GM18868 (cell line): ENCODE measurements at regions not wholly inside any gene's neighbourhood (a gene's known extent, or its start where the extent isn't known, plus 50 kb on each side); places are given as distances from the start of the nearest gene placed in this dataset.
"Not testable (repeated sequence)": the region's sequence is repeated elsewhere in the genome, so short reads cannot be mapped to it uniquely, and the experiment has no call there.

Experiments
- ATAC-seq: cut with Tn5 transposase; IDR thresholded peaks from one replicate; pipeline ENCODE4 v1.9.1; 2021; ENCODE audit warnings: mild to moderate bottlenecking, moderate library complexity; ENCODE audit not compliant: unreplicated experiment

DNA sequence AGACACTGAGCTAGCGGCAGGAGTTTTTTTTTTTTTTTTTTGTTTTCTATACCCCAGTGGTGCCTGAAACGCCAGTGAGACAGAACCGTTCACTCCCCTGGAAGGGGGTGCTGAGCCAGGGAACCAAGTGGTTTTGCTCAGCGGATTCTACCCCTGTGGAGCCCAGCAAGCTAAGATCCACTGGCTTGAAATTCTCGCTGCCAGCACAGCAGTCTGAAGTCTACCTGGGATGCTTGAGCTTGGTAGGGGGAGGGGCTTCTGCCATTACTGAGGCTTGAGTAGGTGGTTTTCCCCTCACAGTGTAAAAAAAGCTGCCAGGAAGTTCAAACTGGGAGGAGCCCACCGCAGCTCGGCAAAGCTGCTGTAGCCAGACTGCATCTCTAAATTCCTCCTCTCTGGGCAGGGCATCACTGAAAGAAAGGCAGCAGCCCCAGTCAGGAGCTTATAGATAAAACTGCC is 173.0 kb downstream of the DMAC1 start:
- not testable (repeated sequence) for ATAC-seq

DNA sequence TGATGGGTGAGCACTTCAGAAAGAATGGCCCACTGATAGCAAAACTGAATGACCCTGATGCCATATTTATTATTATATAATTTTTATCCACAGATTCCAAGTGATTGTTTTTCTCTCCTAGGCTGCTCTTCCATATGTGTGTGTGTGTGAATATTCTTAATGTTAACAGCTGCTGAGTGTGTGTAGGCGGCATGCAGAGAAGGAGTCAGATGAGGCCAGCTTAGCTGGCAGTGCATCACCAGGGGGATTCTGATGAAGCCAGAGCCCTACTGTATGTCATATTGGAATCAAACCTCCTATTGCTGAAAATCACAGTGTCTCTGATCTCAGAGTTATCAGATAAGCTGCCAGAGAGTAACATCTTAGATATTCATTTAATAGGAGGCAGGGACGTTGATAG is 177.1 kb downstream of the DMAC1 start:
- no peak for ATAC-seq

GRCh38 chr9:7615344-7615743 is 184.2 kb downstream of the DMAC1 start:
- ATAC-seq = no peak

GRCh38 chr9:7613931-7614330 is 185.6 kb downstream of the DMAC1 start:
- ATAC-seq = no peak

DNA sequence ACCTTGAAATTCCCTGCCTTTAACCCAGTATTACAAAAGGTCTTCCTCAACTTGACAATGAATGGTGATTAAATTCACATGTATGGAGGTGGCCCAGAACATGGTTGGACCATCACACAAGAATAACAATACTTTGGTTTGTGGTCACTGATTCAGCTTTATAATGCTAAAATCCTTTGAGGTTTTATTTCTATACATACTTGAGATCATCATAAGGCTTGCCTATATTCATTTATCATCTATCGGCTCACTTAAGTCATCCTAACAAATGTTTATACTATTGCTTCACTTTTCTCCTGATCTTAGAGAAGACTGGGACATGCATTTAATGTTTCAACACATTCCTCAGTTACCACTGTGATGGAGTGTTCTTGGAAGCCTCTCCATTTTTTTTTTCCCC is 191.3 kb downstream of the DMAC1 start:
- ATAC-seq = no peak

- no peak for ATAC-seq
Measured at GRCh38 chr9:7607421-7607820, 192.2 kb downstream of the DMAC1 start.

- ATAC-seq = no peak
Measured at GRCh38 chr9:7606591-7606990, 193.0 kb downstream of the DMAC1 start.

- ATAC-seq = no peak
Measured at GRCh38 chr9:7601739-7602138, 197.8 kb downstream of the DMAC1 start.

DNA sequence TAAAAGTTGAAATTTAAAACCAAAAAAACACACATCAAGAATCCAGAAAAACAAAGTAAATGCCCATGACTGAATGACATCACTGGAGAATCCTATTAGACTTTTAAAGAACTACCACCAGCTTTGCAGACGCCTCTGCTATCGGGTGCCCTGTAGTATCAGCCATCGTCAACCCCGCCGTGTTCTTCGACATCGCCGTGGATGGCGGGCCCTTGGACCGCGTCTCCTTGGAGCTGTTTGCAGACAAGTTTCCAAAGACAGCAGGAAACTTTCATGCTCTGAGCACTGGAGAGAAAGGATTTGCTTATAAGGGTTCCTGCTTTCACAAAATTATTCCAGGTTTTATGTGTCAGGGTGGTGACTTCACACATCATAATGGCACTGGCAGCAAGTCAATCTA is 201.9 kb downstream of the DMAC1 start:
- ATAC-seq = no peak

DNA sequence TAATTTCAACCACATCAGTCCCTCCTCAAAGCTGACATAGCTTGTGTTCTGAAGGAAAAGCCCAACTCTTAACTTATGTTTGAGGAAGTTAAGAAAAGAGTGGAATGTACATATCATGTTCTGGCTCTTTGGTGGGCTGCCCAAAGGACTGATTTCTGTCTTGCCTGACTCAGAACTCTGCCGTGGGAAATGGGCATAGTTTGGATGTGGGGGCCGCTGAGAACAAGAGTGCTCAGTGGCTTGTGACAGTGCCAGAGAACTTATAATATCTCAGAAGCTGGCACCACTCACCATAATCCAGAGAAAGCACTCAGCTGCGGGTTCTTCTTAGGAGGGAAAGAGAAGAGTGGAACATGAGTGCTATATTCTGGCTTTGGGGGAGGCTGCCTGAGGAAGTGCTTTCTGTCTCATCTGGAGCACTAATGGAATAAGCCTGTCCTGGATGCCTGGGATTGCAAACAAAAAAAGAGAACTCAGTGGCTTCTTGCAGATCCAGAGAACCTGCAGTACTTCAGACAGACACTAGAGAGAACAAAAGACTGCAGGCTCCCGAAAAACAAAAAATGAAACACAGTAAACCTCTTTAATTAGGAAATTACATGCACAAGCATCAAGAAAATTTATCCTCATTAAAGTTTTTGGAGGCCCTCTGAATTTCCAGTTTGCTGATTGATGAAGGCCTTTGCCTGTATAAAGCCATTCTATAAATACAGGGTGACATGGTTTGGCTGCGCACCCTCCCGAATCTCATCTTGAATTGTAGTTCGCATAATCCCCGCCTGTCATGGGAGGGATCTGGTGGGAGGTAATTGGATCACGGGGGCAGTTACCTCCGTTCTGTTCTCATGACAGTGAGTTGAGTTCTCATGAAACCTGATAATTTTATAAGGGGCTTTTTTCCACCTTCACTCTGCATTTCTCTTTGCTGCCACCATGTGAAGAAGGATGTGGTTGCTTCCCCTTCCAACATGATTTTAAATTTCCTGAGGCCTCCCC is 207.0 kb downstream of the DMAC1 start:
- ATAC-seq = no peak

GRCh38 chr9:7591501-7591900 is 208.1 kb downstream of the DMAC1 start:
- no peak for ATAC-seq

DNA sequence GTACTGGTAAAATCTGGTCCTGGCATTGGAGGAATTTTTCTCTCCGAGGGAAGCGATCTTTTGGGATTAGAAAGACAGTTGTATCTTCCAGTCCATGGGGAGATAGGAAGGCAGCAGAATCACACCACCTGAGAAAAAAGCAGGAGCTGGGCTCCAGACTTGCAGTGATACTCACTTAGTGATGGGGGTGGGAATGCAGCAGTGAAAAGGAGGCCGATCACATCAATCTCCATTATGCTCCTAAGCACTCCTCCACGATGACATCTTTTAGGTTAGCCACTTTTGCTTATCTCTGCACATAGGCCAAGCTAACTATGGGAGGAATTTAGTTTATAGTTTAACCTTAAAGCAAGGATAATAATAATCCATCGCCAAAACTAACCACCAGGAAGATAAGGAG is 219.0 kb downstream of the DMAC1 start:
- no peak for ATAC-seq

GRCh38 chr9:7579351-7579750 is 220.2 kb downstream of the DMAC1 start:
- ATAC-seq = no peak

- ATAC-seq = no peak
Measured at GRCh38 chr9:7578951-7579350, 220.6 kb downstream of the DMAC1 start.

DNA sequence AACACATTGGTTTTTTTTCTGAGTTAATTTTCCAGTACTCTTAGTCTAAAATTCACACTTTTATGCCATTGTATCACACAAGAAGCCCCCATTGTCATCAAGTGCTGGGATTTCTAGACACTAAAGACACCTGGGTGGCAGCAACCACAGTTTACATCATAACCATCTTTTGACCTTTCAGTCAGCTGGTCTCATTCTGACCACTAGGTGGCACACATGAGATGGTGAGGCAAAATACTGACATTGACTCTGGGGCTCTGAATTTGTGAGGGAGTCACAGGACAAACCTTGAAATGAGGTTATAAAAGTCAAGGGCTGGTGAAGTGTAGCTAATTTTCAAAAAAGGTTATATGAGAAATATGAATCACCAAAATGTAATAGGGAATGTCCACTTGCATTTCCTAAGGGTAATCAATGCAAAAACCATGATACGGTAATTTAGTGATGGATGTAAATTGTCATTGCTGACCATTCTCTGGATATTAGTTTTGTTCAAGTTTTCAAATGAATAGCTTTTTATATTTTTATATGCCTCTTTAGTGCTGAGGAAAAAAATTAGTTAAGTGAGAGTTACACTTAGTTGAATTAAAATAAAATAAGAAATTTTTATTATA is 229.4 kb downstream of the DMAC1 start:
- peak; percentile 98 for ATAC-seq

DNA sequence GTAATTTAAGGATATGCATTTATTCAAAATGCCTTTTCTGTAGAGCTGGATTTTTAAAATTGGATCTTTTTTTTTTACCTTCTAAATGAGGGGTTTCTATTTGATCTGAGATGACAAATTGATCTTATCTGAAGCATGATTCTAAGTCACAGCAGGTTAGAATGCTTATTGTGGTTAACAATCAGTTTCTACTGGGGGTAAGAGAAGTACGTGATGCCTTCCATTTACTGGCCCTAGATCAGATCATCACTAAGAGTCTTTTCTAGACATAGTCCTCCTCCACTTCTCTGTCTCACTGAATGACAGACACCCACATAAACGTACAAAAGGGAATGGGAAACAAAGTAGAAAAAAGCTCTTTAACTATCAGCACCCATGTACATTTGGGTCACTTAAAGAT is 231.9 kb downstream of the DMAC1 start:
- ATAC-seq = no peak

GRCh38 chr9:7561527-7562080 is 238.0 kb downstream of the DMAC1 start:
- ATAC-seq = no peak

- ATAC-seq = no peak
Measured at GRCh38 chr9:7560669-7561305, 238.8 kb downstream of the DMAC1 start.

GRCh38 chr9:7554699-7555098 is 244.9 kb downstream of the DMAC1 start:
- ATAC-seq = no peak

GRCh38 chr9:7552706-7553105 is 246.9 kb downstream of the DMAC1 start:
- not testable (repeated sequence) for ATAC-seq

DNA sequence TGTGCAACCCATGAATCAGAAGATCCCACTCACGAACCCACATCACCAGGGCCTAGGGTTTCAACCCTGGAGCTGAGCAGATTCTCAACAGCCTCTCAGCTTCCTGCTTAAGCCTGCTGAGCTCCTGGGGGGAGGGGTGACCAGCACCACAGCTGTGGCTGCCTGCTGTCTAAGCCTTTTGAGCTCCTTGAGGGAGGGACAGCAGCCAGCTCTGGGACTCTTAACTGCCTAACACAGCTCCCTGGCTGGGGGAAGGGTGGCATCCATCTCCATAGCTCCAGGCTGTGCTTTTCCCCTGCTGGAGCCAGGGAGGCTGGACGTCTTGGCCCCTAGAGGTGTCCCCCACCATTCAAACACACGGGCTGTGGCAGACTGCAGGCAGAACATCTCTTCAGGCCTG is 250.3 kb downstream of the DMAC1 start:
- no peak for ATAC-seq
